Activated naive CD4-positive, alpha-beta T cell treated with Interleukin-2 at 50 U/mL for 16 hours (primary cell): ENCODE measurements at regions not wholly inside any gene's neighbourhood (a gene's known extent, or its start where the extent isn't known, plus 50 kb on each side); places are given as distances from the start of the nearest gene placed in this dataset.

Source experiments
- DNase-seq: peaks from one replicate; pipeline ENCODE4 v3.0.0-alpha.2; 2020

DNA sequence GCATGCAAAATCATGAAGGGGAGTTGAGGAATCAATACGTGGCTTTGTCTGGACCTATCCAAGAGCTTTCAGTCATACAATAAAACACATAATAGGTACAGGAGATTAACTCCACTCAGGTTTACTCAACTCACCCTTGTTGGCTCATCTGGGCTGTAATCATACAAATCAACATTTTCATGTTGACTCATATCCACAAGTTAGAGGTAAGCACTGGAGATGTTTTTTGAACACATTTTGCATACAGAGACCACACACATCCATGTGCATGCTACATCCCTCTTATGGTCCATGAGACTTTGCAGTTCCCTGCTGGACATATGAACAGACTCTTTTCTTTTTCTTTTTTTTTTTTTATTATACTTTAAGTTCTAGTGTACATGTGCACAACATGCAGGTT is 336.9 kb upstream of the PIK3C3 start:
- DNase-seq = no peak

DNA sequence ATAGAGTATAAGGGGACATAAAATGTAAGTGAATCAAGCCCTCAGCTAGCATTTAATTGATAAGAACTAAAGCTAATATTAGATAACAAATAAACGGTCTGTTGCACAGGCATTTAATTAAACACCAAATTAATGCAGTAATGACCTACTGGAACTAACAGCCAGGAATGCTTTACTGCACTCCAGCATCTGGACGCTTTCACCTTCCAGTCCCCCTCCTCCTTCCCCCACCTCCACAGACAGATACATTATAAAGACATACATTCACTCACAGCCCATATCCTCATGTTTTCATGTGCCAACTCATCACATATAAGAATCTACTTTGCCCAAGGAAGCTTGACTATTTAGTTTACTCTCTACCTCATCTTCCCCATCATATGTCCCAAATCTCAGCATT is 337.4 kb upstream of the PIK3C3 start:
- no peak for DNase-seq

DNA sequence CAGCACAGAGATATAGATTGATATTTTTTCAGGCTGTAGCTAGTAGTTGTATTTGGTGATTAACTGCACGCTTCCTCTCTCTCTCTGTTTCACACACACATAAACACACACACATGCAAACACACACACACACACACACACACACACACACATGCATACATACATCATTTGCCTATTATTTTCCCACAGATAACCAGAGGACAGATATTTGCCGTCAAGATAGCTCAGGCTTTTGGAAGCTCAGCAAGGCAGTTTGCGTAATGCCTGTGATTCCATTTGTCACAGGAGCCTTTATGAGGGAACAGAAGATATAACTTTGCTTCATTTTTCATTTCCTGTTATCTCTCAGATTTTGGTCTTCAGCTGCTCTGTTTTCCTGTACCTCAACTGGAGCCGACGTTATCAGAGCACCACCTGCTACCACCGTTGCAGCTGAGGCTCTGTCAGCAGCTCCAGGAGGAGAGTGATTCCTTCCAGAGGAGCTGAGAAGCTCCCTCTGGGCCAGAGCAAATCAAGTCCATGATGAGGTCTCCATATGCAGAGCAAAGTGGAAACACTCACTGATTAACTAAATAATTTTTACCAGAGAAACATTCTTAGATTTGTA is 341.9 kb upstream of the PIK3C3 start:
- no peak for DNase-seq

DNA sequence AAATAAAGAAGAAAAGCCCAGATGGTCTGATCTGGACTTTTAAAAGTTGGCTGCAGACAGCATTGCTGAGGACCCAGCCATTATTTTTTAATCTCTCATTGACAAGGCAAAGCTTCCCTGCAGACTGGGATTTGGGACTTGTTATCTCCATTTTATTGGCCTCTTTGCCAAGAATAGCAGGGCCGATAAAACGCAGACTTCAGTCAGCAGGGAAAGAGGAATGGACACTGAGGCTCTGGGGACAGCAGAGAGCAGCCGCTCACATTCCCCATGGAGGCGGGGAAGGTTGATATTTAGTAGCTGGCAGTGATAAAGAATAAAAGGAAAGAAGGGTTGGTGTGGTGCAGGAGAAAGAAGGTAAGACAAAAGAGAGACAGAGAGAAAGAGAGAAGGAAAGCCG is 350.1 kb upstream of the PIK3C3 start:
- no peak for DNase-seq

DNA sequence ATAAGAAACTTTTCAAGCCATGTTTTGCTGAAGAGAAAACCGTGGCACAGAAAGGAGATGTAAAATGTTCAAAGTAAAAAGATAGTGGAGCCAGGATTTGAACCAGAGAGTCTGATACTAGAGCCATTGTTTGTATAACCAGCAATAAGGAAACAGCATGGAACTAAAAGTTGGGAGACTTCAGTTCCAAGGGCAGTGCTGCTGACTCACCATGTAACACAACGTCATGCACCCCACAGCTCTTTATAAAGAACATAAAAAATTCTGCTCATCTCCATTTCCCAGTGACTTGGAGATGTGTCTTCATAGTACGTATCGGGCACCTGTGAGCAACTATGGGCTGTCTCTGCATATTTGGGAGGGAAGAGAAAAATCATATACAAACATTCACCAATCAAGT is 353.0 kb upstream of the PIK3C3 start:
- DNase-seq = no peak

DNA sequence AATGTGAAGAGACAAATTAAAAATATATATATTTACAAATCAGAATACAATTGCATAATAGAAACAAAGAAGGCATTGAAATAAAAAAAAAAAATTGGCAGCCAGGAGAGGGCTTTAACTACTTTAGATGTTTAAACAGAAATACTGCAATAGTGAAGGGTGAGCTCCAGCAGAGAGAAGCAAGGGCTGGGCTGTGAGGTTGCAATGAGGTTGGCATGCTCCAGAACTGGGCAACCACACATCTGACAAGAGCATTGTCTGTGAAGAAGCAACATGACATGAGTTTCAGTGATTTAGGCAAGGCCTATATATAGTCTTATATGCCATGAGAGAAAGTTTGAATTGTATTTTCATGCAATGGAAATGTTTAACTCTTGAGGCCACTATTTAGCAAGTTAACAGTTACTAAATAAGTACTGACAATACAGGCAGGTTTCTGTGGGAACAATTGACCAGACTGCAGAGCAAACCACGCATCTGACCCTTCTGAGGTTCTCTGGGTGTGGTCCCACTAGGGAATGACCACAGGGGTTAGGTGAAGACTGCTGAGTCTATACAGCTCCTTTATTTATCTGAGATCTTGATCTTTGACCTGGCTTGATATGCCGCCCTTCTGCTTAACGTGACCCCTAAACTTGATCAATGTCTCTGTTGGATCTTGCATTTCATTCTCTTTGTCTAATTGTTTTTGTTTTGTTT is 354.2 kb upstream of the PIK3C3 start:
- DNase-seq = no peak

DNA sequence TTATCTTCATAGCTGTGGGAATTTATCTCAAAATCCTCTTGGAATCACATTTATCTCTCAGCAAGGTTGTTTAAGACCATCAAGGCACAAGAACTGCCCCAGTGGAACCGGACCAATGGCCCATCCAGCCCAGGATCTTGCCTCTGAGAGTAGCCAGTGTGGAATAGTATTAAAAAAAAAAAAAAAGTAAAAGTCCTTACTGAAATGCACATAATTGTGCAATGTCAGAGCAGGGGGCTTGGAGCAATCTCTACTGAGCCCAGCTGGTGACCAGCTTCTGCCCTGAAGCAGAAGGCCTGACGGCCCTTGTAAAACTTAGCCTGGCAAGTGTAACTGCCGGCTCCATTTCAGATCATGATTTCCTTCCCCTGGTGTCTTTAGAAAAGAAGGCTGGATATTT is 355.6 kb upstream of the PIK3C3 start:
- DNase-seq = no peak

DNA sequence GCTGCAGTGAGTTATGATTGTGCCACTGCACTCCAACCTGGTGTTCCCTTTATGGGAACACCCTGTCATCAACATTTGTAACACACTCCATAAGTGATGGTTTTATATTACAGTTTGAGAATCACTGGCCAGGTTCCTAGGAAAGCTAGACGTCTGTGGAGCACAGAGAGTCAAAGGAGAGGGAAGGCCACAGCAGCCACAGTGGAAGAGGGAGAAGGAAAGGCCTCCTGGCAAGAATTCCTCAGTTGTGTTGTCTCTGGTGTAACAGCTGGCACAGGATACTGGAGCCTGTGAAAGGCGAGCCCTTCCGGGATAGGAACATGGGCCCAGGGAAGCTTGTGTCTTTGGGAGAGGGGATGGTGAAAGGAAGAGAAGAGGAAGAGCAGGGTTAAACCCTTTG is 360.5 kb upstream of the PIK3C3 start:
- DNase-seq = no peak

DNA sequence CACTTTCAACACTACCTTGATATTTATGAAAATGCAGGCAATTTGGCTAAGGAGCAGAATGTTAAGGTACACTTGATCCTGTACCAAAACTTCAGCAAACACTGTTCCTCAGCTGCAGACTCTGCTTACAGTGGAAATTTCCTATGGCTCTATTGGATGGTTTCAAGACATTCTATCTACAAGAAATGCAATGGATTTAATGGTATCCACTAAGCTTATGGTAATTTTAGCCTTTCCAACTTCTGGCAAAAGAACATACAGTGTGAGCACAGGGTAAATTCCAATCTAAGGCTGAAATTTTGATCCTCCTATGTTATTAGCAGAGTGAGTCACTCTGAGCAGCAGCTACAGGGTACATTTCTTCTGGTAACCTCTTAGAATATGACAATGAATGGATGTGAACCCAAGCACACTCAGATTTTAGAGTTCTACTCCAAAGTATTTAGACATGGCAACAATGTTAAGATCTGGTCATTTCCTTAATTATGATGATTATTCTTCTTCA is 361.8 kb upstream of the PIK3C3 start:
- no peak for DNase-seq

DNA sequence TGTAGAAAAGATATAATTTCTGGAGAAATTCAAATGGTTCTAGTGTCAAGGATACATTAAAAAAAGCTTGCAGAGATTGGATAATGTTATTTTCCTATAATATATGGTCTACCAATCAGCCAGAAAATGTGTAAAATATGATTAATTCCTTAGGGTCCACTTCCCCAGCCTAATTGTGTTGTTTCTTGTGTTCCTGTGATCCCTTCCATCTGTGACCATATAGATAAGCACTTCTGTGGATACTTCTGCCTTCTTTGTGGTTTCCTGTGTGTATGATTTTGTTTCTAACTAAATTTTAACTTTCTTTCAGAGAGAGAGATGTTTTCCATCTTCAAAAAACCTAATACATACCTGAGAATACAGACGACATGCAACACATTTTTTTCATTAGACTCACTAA is 367.1 kb upstream of the PIK3C3 start:
- no peak for DNase-seq

DNA sequence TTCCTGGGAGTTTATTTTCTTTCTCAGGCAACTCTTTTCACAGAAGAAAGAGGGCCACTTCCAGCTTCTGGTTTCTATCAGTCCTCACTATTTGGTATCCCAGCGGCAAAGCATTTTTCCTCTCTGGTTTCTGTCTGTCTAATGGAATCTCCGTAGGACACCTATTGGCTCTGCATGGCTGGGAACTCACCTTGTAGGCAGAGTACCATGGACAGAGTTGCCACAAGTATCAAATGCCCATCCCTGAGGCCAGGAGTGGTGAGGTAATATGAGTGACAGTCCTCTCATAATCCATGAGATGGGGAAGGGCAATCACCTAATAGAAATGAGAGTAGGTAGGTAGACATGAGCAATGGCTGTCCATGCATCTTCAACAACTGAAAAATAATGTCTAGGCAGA is 369.5 kb upstream of the PIK3C3 start:
- no peak for DNase-seq

DNA sequence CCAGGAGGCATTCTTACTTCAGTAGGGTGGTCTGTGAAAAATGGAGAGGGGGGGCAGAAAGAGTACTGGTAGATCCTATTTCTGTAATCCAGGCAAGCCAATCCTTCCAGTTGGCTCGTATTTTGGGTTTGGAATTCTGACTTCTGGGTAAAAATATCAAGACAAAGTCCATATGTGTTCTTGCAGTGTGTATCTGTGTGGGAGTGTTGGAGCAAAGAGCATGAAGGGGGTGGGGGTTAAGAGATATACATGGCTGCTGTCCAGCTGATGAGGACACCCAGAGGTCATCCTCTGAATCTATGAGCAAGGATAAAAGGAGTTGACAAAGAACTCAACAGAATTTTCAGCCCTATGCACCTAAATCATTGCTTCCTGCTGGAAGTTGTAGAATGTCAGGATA is 375.8 kb upstream of the PIK3C3 start:
- DNase-seq = no peak

DNA sequence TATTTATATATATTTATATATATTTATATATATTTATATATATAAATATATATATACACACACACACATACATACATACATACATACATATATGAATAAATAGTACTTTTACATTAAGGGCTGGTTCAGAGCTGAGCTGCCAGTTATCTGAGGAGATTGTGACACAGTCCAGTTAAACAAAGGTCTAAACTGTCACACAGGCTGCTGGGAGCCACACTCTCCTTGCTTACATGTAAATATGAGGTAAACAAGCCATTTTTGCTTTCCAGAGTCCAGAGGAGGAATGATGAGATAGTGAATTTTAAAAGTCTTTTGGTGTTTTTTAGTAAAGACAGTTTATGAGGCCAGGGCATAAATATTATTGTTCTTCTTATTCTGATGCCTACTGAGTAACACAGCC is 377.5 kb upstream of the PIK3C3 start:
- no peak for DNase-seq

DNA sequence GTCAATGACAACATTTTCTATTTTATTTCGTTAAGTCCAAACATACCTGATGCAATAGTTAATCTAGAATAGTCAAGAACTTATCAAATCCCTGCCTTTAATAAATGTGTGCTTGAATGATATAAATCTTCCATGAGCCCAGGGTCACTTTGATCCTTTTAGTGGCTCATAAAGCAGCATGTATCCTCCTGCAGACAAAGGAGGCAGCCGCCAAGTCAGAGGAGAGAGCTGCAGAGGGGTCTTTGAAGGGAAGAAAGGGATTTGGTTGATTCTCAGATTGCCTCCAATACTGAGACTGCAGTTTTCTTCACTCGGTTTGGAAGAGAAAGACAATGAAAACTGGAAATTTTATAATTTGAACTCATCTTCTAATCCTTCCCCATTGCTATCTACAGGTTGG is 378.4 kb upstream of the PIK3C3 start:
- no peak for DNase-seq

DNA sequence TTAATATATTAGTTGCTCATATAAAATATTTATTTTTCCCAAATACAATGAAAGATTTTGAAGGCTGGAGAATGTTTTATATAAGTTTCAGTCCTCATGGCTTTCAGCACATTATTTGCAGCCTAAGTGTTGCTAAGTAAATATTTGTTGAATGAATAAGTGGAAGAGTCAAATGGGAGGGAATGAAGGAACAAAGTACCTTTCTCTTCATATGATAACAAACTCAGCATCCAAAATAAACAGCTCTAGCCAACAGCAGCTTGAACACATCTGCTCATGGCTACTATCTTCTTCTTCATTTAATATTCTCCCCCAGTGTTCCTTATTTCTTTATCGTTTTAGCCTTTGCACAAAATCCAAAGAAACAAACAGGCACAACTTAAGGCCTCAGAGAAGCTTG is 385.2 kb upstream of the PIK3C3 start:
- DNase-seq = no peak

DNA sequence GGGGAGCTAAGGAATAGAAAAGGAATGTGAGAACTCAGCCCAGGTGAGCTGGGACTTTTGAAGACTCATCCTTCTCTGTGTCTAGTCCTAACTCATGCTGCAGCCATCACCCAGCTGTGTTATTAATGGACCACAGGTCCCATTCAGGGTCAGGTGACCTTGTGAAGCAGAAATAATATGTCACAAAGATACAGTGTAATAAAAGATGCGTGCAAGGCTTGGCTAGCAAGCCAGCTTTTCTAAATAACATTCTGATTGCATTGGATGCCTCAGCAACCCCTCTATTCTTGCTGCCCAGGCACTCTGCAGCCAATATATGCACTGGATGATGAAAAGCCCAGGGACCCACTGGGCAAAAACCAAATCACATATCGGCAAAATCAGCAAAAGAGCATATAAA is 393.1 kb upstream of the PIK3C3 start:
- no peak for DNase-seq

DNA sequence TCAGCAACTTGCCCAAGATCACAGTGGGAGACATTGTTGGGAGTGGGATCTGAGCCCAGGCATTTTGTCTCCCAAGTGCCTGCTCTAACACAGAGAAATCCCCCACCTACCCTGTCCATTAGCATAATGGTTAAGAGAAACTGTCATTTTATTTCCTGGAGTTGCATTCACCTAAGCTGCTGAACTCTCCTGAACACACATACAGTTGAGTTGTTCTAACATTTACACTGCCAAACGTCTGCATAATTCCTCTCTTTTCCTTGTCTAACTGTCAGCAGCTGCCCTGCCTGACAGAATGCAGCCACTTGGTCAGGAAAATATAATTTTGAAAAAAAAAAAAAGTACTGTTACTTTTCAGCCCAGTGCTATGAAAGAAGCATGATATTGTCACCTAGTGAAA is 396.3 kb upstream of the PIK3C3 start:
- DNase-seq = no peak

DNA sequence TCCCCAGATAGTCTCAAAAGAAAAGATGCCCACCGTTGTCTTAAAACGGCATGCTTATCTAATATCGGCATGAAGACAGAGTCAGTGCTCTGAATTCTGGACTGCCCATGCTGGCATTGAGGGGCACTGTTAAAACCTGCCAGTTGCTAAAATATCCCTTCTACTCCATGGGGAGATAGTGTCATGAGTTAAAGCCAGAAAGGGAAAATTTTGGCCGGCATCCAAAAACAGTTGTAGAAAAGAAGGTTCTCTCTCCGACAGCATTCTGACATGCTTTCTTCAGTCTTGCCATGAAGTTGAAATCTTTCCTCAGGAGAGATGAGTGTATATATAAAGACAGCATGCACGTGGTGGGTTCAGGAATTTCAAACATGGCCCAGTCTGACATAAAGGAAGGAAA is 401.3 kb upstream of the PIK3C3 start:
- DNase-seq = no peak

DNA sequence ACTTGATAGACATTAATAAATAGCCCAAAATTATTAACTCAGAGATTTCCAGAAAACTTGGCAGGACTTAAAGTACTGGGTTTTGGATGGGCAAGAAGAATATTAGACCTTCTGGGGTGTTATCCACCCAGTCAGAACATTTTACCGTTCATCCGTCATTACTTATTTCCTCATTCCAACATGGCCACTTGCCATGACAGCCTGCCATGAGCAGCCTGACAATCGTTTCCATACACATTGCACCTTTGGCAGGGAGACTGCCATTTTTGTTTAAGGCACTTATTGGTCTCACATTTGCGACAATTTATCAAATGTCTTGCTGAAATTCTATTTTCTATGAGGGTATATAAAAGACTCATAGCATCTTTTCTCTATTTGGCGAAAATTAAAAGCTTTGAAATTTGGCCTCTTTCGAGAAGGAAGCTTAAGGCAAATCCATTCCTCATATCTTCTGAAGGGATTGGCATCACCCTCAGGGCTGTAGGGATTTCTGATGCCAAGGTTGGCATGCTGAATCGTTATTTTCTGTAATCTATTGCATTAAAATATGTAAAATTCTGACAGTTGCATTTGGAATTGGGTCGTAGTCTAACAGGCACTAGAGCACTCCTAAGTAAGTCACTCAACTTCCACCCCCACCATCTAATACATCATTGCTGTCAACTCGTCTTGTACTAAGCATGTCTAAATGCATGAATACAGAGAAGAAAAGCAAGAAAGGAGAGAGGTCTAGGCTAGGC is 406.3 kb upstream of the PIK3C3 start:
- no peak for DNase-seq

DNA sequence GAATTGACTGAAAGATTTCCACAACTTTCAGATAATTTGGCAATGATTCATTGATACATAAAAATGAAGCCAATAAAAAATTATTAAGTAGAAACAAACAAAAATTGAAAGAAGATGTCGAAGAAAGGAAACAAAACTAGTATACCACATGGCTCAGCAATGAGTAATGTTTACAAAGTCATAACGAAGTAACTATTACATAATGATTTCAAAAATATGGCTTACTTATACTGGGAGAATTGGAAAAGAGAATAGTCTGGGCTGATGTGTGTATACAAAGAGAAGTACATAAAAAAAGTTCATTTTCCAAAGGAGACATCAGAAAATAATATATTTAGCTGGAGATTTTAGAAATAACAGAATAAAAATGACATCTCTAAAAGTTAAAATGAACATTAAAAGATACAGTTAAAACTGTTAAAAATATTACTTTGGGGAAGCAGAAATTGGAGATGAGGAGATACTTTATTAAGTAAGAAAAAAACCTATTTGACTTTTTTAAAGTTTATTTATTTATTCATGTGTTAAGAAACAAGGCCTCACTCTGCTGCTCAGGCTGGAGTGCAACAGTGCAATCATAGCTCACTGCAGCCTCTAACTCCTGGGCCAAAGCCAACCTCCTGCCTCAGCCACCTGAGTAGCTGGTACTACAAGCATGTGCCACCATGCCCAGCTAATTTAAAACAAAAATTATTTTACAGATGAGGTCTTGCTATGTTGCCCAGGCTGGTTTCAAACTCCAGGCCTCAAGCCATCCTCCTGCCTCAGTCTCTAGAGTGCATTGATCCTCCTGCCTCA is 409.7 kb upstream of the PIK3C3 start:
- no peak for DNase-seq

DNA sequence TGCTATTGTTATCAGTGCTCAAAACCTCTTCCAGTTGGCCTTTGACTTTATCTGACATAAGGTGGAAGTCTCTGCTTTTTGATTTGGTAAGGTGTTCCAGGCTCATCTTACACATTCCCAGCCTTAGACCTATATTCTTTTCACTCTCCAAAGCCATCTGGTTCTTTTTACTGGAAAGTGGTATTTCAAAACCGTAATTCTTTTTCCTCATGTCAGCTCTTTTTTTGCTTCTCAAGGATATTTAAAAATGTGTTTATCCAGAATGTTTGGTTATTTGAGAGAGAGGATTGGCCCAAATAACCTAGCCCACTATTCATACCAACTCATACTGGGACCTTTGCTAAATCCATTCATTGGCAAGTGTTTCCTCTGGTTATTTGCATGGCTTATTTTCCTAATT is 411.2 kb upstream of the PIK3C3 start:
- no peak for DNase-seq

DNA sequence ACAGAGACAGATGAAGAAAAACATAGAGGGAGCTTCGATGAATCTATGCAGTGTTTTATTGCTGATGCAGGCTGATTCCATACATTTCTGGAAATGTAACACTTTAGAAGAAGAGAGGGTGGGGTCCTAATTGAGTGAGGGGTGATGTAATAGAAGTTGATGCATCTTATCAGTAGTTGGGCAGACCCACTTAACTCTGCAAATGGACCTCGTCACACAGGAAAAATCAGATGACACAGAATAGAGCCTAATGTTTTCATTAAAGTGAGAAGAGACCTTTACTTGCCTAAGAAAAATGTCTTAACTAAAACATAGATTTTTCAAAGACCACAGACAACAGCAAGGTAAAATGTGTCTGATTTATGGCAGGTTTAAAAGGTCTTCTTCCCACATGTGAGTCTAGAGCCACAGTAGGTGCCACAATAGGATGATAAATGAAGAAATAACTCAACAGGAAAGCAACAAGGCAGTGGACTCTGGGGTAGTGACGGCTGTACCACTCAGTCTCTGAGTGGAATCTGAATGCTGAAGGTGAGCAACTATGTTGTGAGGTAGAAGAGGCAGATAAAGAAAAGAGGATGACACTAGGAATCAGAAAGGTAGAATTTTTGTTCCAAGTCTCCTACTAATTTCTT is 414.7 kb upstream of the PIK3C3 start:
- no peak for DNase-seq

DNA sequence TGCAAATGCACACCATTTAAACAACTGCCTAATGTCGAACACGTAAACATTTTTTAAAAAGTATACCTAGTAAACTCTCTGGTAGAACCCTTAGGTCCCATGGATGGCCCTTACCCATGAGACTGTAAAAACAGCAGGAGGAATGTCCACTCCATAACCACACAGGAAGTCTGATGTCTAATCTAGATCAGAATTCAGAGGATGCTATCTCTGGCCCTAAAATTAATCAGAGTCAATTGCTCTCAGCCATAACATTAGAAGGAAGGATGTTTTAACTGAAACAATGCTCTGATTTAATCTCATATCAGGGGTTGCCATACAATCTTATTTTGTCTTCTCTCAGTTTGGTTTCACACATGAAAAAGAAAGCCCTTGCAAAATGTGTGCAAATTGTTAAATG is 416.3 kb upstream of the PIK3C3 start:
- no peak for DNase-seq
